ENCODE measurements at regions not wholly inside any gene's neighbourhood (a gene's known extent, or its start where the extent isn't known, plus 50 kb on each side); places are given as distances from the start of the nearest gene placed in this dataset.

GRCh38 chr9:642014-642413 is 199.5 kb upstream of the DMRT1 start:
- Histone ChIP-seq H2AFZ (ENCODE audit: low read depth) (no peak overlapping the region), H3K4me1 (ENCODE audit: control insufficient read depth in 1 of 2, insufficient read depth in 2 of 2, low read depth in 1 of 2, low read length in 1 of 2) (no peaks in the 10 kb centered on the region), H3F3A (replicated peaks; ENCODE audit: insufficient read depth) (no peaks in the 10 kb centered on the region), H3K79me2 (ENCODE audit: insufficient read depth) (no peaks in the 10 kb centered on the region), H3K4me3 (ENCODE audit: low read depth in 2 of 2, low read length in 1 of 2) (no peak overlapping the region), H3K9me3 (no peaks in the 10 kb centered on the region), H3K9me2 (no peaks in the 10 kb centered on the region), H3K27ac (ENCODE audit: low read depth in 2 of 2, low read length in 1 of 2) (no peak overlapping the region), H3K9ac (no peak overlapping the region), H3K4me2 (no peak overlapping the region), H3K27me3 (ENCODE audit: insufficient read depth) (peaks cover 29% of the 10 kb centered on the region), H3K36me3 (replicated peaks in 1 of 2; ENCODE audit: control insufficient read depth in 1 of 2, insufficient read depth in 2 of 2, low read length in 1 of 2) (no peaks in the 10 kb centered on the region), H4K20me1 (ENCODE audit: insufficient read depth) (no peaks in the 10 kb centered on the region)
- no peak for TF ChIP-seq NRF1 (IDR thresholded peaks at IDR 0.05; ENCODE audit: low read depth, low read length)
- no peak for TF ChIP-seq FOXM1 (IDR thresholded peaks at IDR 0.05; ENCODE audit: low read depth)
- no peak for TF ChIP-seq FOSL2 (IDR thresholded peaks at IDR 0.05; ENCODE audit: borderline replicate concordance, low read depth)
- TF ChIP-seq, protein P1, sequence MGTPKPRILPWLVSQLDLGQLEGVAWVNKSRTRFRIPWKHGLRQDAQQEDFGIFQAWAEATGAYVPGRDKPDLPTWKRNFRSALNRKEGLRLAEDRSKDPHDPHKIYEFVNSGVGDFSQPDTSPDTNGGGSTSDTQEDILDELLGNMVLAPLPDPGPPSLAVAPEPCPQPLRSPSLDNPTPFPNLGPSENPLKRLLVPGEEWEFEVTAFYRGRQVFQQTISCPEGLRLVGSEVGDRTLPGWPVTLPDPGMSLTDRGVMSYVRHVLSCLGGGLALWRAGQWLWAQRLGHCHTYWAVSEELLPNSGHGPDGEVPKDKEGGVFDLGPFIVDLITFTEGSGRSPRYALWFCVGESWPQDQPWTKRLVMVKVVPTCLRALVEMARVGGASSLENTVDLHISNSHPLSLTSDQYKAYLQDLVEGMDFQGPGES (IDR thresholded peaks at IDR 0.05; ENCODE audit: low read depth, low read length) = no peak
- WGBS (ENCODE audit: low lambda C conversion rate) = 16% methylated on average over 6 of the region's 6 CpGs
- POLR2A ChIA-PET = no interaction called here
- CTCF ChIA-PET = interaction anchor here (0.7 kb wide), 1 partner anchor 960 kb away, joined by 3 read pairs; no protein-coding TSS in a partner anchor
- no peak for DNase-seq

- no peaks in the 10 kb centered on the region for H3K36me3 ChIP-seq (replicated peaks in 1 of 2; ENCODE audit: control insufficient read depth in 1 of 2, insufficient read depth in 2 of 2, low read length in 1 of 2)
- DNase-seq = no peak
- no peak overlapping the region for H3K4me3 ChIP-seq (ENCODE audit: low read depth in 2 of 2, low read length in 1 of 2)
- H2AFZ ChIP-seq (ENCODE audit: low read depth) = no peak overlapping the region
- H3K79me2 ChIP-seq (ENCODE audit: insufficient read depth) = no peaks in the 10 kb centered on the region
- H3K9me2 ChIP-seq = no peaks in the 10 kb centered on the region
- H4K20me1 ChIP-seq (ENCODE audit: insufficient read depth) = no peaks in the 10 kb centered on the region
- CTCF ChIA-PET = no interaction called here
- POLR2A ChIA-PET = no interaction called here
- H3K27me3 ChIP-seq (ENCODE audit: insufficient read depth) = peaks cover 29% of the 10 kb centered on the region
- H3K4me2 ChIP-seq = no peak overlapping the region
- H3K9me3 ChIP-seq = no peaks in the 10 kb centered on the region
- no peak overlapping the region for H3K27ac ChIP-seq (ENCODE audit: low read depth in 2 of 2, low read length in 1 of 2)
- TF ChIP-seq TCF12 (IDR thresholded peaks at IDR 0.05) (no peak), NFIC (IDR thresholded peaks at IDR 0.05; ENCODE audit: borderline replicate concordance) (no peak), EP300 (IDR thresholded peaks at IDR 0.05; ENCODE audit: borderline replicate concordance in 1 of 2, low read depth in 1 of 2, low read length in 1 of 2) (no peak), RCOR1 (IDR thresholded peaks at IDR 0.05; ENCODE audit: low read length) (no peak), RAD21 (IDR thresholded peaks at IDR 0.05; ENCODE audit: low read length) (no peak), ZBTB33 (IDR thresholded peaks at IDR 0.05; ENCODE audit: borderline replicate concordance, low read depth) (no peak), POLR2AphosphoS5 (IDR thresholded peaks at IDR 0.05; ENCODE audit: low read depth, low read length) (no peak)
- TF ChIP-seq, protein P1 (IDR thresholded peaks at IDR 0.05; ENCODE audit: low read depth, low read length) = no peak
- TF ChIP-seq, protein P2, sequence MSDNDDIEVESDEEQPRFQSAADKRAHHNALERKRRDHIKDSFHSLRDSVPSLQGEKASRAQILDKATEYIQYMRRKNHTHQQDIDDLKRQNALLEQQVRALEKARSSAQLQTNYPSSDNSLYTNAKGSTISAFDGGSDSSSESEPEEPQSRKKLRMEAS (IDR thresholded peaks at IDR 0.05; ENCODE audit: low read depth) = no peak
- TF ChIP-seq, protein P3, sequence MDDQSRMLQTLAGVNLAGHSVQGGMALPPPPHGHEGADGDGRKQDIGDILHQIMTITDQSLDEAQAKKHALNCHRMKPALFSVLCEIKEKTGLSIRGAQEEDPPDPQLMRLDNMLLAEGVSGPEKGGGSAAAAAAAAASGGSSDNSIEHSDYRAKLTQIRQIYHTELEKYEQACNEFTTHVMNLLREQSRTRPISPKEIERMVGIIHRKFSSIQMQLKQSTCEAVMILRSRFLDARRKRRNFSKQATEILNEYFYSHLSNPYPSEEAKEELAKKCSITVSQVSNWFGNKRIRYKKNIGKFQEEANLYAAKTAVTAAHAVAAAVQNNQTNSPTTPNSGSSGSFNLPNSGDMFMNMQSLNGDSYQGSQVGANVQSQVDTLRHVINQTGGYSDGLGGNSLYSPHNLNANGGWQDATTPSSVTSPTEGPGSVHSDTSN (IDR thresholded peaks at IDR 0.05) = no peak
- WGBS (ENCODE audit: low lambda C conversion rate) = 25% methylated on average over 5 of the region's 5 CpGs
- no peaks in the 10 kb centered on the region for H3F3A ChIP-seq (replicated peaks; ENCODE audit: insufficient read depth)
- no peaks in the 10 kb centered on the region for H3K4me1 ChIP-seq (ENCODE audit: control insufficient read depth in 1 of 2, insufficient read depth in 2 of 2, low read depth in 1 of 2, low read length in 1 of 2)
- H3K9ac ChIP-seq = no peak overlapping the region
These were observed 197.5 kb upstream of the DMRT1 start for GRCh38 chr9:643966-644365.

Data from SK-N-SH (cell line).